WTC11 (cell line): ENCODE measurements at regions not wholly inside any gene's neighbourhood (a gene's known extent, or its start where the extent isn't known, plus 50 kb on each side); places are given as distances from the start of the nearest gene placed in this dataset.

Experiments used
- ATAC-seq: fragments of 200-7000 bp; cut with Tn5 transposase; 2 replicates; pipeline ENCODE4 v1.10.0; 2021; ENCODE audit warnings: mild to moderate bottlenecking, moderate library complexity
- CTCF ChIA-PET: fragments of 300-600 bp; sonication (Branson Sonifier 250); formaldehyde crosslinking; loops from one replicate; lab custom pipeline; 2021; ENCODE audit warnings: antibody characterized with exemption; lab: Charles Lee
- POLR2A ChIA-PET: fragments of 350-600 bp; sonication (Branson Sonifier 250); formaldehyde crosslinking; loops from one replicate; lab custom pipeline; 2021; ENCODE audit warnings: antibody characterized with exemption; lab: Charles Lee
- DNase-seq: peaks from one replicate; pipeline ENCODE4 v3.0.0; 2021; ENCODE audit warnings: low spot score
- H3K27ac Mint-ChIP-seq: 2 replicates; pipeline ENCODE4 v1.8.0; 2021; ENCODE audit warnings: mixed read lengths
- H3K27me3 Mint-ChIP-seq: 2 replicates; pipeline ENCODE4 v1.8.0; 2021; ENCODE audit warnings: low read depth, mild to moderate bottlenecking, moderate library complexity, mixed read lengths
- H3K36me3 Mint-ChIP-seq: 2 replicates; pipeline ENCODE4 v1.8.0; 2021; ENCODE audit warnings: mixed read lengths
- H3K4me1 Mint-ChIP-seq: 2 replicates; pipeline ENCODE4 v1.8.0; 2022; ENCODE audit warnings: mixed read lengths
- H3K4me3 Mint-ChIP-seq: 2 replicates; pipeline ENCODE4 v1.8.0; 2021; ENCODE audit warnings: mild to moderate bottlenecking, moderate library complexity, mixed read lengths
- H3K9me3 Mint-ChIP-seq: 2 replicates; pipeline ENCODE4 v1.8.0; 2021; ENCODE audit warnings: mixed read lengths
- FOXK1 ChIP-seq: sonication (generic); formaldehyde crosslinking; IDR thresholded peaks from 2 replicates; pipeline ENCODE4 v1.8.0; 2022; ENCODE audit warnings: mild to moderate bottlenecking, moderate library complexity, missing genetic modification reagents
- JUN ChIP-seq: sonication (generic); formaldehyde crosslinking; IDR thresholded peaks from 2 replicates; pipeline ENCODE4 v1.8.0; 2023; ENCODE audit warnings: mild to moderate bottlenecking, missing genetic modification reagents
- MXD4 ChIP-seq: fragments of 250-450 bp; sonication (Bioruptor Pico); IDR thresholded peaks from 2 replicates; pipeline ENCODE4 v1.8.0; 2021; ENCODE audit warnings: mild to moderate bottlenecking, moderate library complexity, borderline replicate concordance
- NFATC4 ChIP-seq: fragments of 250-450 bp; sonication (Bioruptor Pico); IDR thresholded peaks from 2 replicates; pipeline ENCODE4 v1.9.0; 2021; ENCODE audit warnings: mild to moderate bottlenecking
- NR1H2 ChIP-seq: sonication (generic); formaldehyde crosslinking; IDR thresholded peaks from 2 replicates; pipeline ENCODE4 v1.9.0; 2021; ENCODE audit warnings: mild to moderate bottlenecking, moderate library complexity, missing genetic modification reagents
- NR2C2 ChIP-seq: sonication (generic); formaldehyde crosslinking; IDR thresholded peaks from 2 replicates; pipeline ENCODE4 v1.8.0; 2022; ENCODE audit warnings: mild to moderate bottlenecking, missing genetic modification reagents
- NR3C1 ChIP-seq: sonication (generic); formaldehyde crosslinking; conservative IDR thresholded peaks from 2 replicates; pipeline ENCODE4 v1.8.1; 2023; ENCODE audit warnings: low read depth, mild to moderate bottlenecking, missing genetic modification reagents
- TCF7 ChIP-seq: sonication (generic); formaldehyde crosslinking; IDR thresholded peaks from 2 replicates; pipeline ENCODE4 v1.8.0; 2022; ENCODE audit warnings: mild to moderate bottlenecking, low read depth, missing genetic modification reagents, moderate library complexity
- TP53 ChIP-seq: sonication (generic); formaldehyde crosslinking; IDR thresholded peaks from 2 replicates; pipeline ENCODE4 v1.8.1; 2023; ENCODE audit warnings: mild to moderate bottlenecking, missing genetic modification reagents
- ZBTB21 ChIP-seq: sonication (generic); formaldehyde crosslinking; IDR thresholded peaks from 2 replicates; pipeline ENCODE4 v1.8.1; 2023; ENCODE audit warnings: mild to moderate bottlenecking, missing genetic modification reagents, borderline replicate concordance
- ZNF263 ChIP-seq: sonication (generic); formaldehyde crosslinking; IDR thresholded peaks from 2 replicates; pipeline ENCODE4 v1.8.1; 2022; ENCODE audit warnings: low read depth, mild to moderate bottlenecking, moderate library complexity, missing genetic modification reagents
- TF ChIP-seq, protein P1 (sequence below): sonication (generic); formaldehyde crosslinking; IDR thresholded peaks from 2 replicates; pipeline ENCODE4 v1.8.1; 2022; ENCODE audit warnings: low read depth, mild to moderate bottlenecking, moderate library complexity, missing genetic modification reagents, borderline replicate concordance
- TF ChIP-seq, protein P2 (sequence below): fragments of 250-450 bp; sonication (Bioruptor Pico); IDR thresholded peaks from 2 replicates; pipeline ENCODE4 v2.1.2; 2022; ENCODE audit warnings: mild to moderate bottlenecking, moderate library complexity
- TF ChIP-seq, protein P3 (sequence below): sonication (generic); formaldehyde crosslinking; conservative IDR thresholded peaks from 2 replicates; pipeline ENCODE4 v1.8.1; 2023; ENCODE audit warnings: mild to moderate bottlenecking, low read depth, missing genetic modification reagents, moderate library complexity
- TF ChIP-seq, protein P4 (sequence below): sonication (generic); formaldehyde crosslinking; IDR thresholded peaks from 2 replicates; pipeline ENCODE4 v1.8.1; 2023; ENCODE audit warnings: mild to moderate bottlenecking, missing genetic modification reagents
- TF ChIP-seq, protein P5 (sequence below): sonication (generic); formaldehyde crosslinking; IDR thresholded peaks from 2 replicates; pipeline ENCODE4 v1.8.1; 2023; ENCODE audit warnings: mild to moderate bottlenecking, moderate library complexity, missing genetic modification reagents
- TF ChIP-seq, protein P6 (sequence below): fragments of 250-450 bp; sonication (Bioruptor Pico); IDR thresholded peaks from 2 replicates; pipeline ENCODE4 v1.9.0; 2021; ENCODE audit warnings: mild to moderate bottlenecking, borderline replicate concordance

DNA sequence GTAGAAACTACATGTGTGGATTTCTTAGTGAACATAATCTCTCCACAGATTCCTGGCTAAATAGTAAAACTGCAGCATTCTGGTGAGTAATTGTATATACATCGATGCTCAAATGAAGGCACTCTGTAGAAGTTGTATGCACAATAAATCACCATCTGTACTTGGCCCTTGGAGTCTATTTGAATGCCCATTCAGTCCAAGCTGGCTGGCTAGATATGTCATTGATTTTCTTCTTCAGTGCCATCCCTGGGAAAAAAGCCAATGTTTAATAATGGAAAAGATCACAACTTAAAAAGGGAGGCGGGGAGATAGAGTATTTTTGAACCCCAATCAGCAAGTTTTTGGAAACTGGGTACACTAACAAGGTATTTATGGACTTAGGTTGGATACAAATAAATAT, 381.0 kb upstream of the TEX13C start:
- Mint-ChIP-seq H3K27ac (no peak overlapping the region), H3K4me1 (peaks cover 7% of the 10 kb centered on the region), H3K36me3 (no peaks in the 10 kb centered on the region), H3K9me3 (no peaks in the 10 kb centered on the region), H3K27me3 (no peaks in the 10 kb centered on the region), H3K4me3 (no peak overlapping the region)
- DNase-seq, result no peak
- POLR2A ChIA-PET, result no interaction called here
- ATAC-seq, result no peak
- CTCF ChIA-PET, result no interaction called here
- TF ChIP-seq, protein P1, sequence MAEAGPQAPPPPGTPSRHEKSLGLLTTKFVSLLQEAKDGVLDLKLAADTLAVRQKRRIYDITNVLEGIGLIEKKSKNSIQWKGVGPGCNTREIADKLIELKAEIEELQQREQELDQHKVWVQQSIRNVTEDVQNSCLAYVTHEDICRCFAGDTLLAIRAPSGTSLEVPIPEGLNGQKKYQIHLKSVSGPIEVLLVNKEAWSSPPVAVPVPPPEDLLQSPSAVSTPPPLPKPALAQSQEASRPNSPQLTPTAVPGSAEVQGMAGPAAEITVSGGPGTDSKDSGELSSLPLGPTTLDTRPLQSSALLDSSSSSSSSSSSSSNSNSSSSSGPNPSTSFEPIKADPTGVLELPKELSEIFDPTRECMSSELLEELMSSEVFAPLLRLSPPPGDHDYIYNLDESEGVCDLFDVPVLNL (CRISPR knock-in tag), result no peak
- TF ChIP-seq NR1H2 (CRISPR knock-in tag) (no peak), TP53 (CRISPR knock-in tag) (no peak)
- TF ChIP-seq, protein P2, sequence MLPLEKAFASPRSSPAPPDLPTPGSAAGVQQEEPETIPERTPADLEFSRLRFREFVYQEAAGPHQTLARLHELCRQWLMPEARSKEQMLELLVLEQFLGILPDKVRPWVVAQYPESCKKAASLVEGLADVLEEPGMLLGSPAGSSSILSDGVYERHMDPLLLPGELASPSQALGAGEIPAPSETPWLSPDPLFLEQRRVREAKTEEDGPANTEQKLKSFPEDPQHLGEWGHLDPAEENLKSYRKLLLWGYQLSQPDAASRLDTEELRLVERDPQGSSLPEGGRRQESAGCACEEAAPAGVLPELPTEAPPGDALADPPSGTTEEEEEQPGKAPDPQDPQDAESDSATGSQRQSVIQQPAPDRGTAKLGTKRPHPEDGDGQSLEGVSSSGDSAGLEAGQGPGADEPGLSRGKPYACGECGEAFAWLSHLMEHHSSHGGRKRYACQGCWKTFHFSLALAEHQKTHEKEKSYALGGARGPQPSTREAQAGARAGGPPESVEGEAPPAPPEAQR, result no peak
- TF ChIP-seq, protein P3, sequence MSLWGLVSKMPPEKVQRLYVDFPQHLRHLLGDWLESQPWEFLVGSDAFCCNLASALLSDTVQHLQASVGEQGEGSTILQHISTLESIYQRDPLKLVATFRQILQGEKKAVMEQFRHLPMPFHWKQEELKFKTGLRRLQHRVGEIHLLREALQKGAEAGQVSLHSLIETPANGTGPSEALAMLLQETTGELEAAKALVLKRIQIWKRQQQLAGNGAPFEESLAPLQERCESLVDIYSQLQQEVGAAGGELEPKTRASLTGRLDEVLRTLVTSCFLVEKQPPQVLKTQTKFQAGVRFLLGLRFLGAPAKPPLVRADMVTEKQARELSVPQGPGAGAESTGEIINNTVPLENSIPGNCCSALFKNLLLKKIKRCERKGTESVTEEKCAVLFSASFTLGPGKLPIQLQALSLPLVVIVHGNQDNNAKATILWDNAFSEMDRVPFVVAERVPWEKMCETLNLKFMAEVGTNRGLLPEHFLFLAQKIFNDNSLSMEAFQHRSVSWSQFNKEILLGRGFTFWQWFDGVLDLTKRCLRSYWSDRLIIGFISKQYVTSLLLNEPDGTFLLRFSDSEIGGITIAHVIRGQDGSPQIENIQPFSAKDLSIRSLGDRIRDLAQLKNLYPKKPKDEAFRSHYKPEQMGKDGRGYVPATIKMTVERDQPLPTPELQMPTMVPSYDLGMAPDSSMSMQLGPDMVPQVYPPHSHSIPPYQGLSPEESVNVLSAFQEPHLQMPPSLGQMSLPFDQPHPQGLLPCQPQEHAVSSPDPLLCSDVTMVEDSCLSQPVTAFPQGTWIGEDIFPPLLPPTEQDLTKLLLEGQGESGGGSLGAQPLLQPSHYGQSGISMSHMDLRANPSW, result no peak
- TF ChIP-seq, protein P4, sequence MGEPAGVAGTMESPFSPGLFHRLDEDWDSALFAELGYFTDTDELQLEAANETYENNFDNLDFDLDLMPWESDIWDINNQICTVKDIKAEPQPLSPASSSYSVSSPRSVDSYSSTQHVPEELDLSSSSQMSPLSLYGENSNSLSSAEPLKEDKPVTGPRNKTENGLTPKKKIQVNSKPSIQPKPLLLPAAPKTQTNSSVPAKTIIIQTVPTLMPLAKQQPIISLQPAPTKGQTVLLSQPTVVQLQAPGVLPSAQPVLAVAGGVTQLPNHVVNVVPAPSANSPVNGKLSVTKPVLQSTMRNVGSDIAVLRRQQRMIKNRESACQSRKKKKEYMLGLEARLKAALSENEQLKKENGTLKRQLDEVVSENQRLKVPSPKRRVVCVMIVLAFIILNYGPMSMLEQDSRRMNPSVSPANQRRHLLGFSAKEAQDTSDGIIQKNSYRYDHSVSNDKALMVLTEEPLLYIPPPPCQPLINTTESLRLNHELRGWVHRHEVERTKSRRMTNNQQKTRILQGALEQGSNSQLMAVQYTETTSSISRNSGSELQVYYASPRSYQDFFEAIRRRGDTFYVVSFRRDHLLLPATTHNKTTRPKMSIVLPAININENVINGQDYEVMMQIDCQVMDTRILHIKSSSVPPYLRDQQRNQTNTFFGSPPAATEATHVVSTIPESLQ (CRISPR knock-in tag), result no peak

DNA sequence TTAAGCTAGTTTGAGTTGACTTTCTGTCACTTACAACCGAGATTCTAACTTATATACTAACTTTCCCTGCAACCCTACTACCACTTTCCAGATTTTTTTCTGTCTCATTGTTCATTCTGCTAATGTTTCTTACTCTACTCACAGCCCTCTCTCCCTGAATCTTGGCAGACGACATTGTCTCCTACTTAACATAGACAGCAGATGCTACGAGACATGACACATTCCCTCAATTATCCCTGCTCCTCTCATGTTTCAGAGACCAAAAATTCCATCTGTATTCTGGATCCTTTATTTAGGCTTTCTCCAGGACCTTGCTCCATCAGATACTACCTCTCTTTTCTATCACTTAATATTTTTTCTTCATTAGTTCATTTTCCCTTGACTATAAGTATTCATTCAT, 379.1 kb upstream of the TEX13C start:
- ATAC-seq, result no peak
- POLR2A ChIA-PET, result no interaction called here
- Mint-ChIP-seq H3K4me3 (no peak overlapping the region), H3K9me3 (no peaks in the 10 kb centered on the region), H3K4me1 (no peaks in the 10 kb centered on the region), H3K27ac (no peak overlapping the region), H3K27me3 (no peaks in the 10 kb centered on the region), H3K36me3 (no peaks in the 10 kb centered on the region)
- DNase-seq, result no peak
- CTCF ChIA-PET, result no interaction called here
- TF ChIP-seq JUN, result no peak
- TF ChIP-seq, protein P5, sequence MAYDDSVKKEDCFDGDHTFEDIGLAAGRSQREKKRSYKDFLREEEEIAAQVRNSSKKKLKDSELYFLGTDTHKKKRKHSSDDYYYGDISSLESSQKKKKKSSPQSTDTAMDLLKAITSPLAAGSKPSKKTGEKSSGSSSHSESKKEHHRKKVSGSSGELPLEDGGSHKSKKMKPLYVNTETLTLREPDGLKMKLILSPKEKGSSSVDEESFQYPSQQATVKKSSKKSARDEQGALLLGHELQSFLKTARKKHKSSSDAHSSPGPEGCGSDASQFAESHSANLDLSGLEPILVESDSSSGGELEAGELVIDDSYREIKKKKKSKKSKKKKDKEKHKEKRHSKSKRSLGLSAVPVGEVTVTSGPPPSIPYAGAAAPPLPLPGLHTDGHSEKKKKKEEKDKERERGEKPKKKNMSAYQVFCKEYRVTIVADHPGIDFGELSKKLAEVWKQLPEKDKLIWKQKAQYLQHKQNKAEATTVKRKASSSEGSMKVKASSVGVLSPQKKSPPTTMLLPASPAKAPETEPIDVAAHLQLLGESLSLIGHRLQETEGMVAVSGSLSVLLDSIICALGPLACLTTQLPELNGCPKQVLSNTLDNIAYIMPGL (CRISPR knock-in tag), result no peak
- TF ChIP-seq, protein P6, sequence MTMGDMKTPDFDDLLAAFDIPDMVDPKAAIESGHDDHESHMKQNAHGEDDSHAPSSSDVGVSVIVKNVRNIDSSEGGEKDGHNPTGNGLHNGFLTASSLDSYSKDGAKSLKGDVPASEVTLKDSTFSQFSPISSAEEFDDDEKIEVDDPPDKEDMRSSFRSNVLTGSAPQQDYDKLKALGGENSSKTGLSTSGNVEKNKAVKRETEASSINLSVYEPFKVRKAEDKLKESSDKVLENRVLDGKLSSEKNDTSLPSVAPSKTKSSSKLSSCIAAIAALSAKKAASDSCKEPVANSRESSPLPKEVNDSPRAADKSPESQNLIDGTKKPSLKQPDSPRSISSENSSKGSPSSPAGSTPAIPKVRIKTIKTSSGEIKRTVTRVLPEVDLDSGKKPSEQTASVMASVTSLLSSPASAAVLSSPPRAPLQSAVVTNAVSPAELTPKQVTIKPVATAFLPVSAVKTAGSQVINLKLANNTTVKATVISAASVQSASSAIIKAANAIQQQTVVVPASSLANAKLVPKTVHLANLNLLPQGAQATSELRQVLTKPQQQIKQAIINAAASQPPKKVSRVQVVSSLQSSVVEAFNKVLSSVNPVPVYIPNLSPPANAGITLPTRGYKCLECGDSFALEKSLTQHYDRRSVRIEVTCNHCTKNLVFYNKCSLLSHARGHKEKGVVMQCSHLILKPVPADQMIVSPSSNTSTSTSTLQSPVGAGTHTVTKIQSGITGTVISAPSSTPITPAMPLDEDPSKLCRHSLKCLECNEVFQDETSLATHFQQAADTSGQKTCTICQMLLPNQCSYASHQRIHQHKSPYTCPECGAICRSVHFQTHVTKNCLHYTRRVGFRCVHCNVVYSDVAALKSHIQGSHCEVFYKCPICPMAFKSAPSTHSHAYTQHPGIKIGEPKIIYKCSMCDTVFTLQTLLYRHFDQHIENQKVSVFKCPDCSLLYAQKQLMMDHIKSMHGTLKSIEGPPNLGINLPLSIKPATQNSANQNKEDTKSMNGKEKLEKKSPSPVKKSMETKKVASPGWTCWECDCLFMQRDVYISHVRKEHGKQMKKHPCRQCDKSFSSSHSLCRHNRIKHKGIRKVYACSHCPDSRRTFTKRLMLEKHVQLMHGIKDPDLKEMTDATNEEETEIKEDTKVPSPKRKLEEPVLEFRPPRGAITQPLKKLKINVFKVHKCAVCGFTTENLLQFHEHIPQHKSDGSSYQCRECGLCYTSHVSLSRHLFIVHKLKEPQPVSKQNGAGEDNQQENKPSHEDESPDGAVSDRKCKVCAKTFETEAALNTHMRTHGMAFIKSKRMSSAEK (CRISPR knock-in tag), result no peak
- TF ChIP-seq TCF7 (CRISPR knock-in tag), result no peak
- no peak for TF ChIP-seq NR3C1 (CRISPR knock-in tag)
- no peak for TF ChIP-seq ZNF263 (CRISPR knock-in tag)
- TF ChIP-seq FOXK1, result no peak
- no peak for TF ChIP-seq MXD4 (CRISPR knock-in tag)
- no peak for TF ChIP-seq ZBTB21 (CRISPR knock-in tag)
- no peak for TF ChIP-seq NR2C2 (CRISPR knock-in tag)
- TF ChIP-seq, protein P1 (CRISPR knock-in tag), result no peak
- no peak for TF ChIP-seq NFATC4 (CRISPR knock-in tag)
